ENCODE measurements at regions not wholly inside any gene's neighbourhood (a gene's known extent, or its start where the extent isn't known, plus 50 kb on each side); places are given as distances from the start of the nearest gene placed in this dataset.

GRCh38 chr17:63196772-63197335 is 230.8 kb downstream of the TANC2 start:
- no peaks in the 10 kb centered on the region for H3K4me1 ChIP-seq (ENCODE audit: control insufficient read depth in 2 of 2, insufficient read depth in 2 of 2, low read length in 2 of 2)
- no peak for DNase-seq
- ChIA-PET CTCF (no interaction called here), POLR2A (no interaction called here)
- Mint-ChIP-seq H3K36me3 (peaks cover 0 to 33% (median 20%) of the 10 kb centered on the region in 5 donors), H3K27me3 (peaks cover 0 to 2% (median 0%) of the 10 kb centered on the region in 5 donors), H3K4me3 (peak overlapping the region in 9 of 10 donors; percentile 14 to 69 (median 60)), H3K4me1 (peaks cover 0 to 13% (median 5%) of the 10 kb centered on the region in 7 donors), H3K9me3 (peaks cover 0 to 5% (median 0%) of the 10 kb centered on the region in 11 donors), H3K27ac (peak overlapping the region in 2 of 9 donors; percentile 41 to 68)
- no peak overlapping the region for H3K27ac ChIP-seq (ENCODE audit: low read depth, low read length)
- no peak for ATAC-seq
- no peaks in the 10 kb centered on the region for H3K27me3 ChIP-seq (ENCODE audit: control insufficient read depth in 2 of 2, insufficient read depth in 2 of 2, low read length in 2 of 2)
- peaks cover 0 to 7% (median 0%) of the 10 kb centered on the region in 3 experiments for H3K36me3 ChIP-seq (ENCODE audit: control insufficient read depth in 2 of 3, insufficient read depth in 3 of 3, low read length in 3 of 3)
- no peaks in the 10 kb centered on the region for H3K9me3 ChIP-seq (ENCODE audit: control insufficient read depth in 2 of 3, low read length in 3 of 3)
- H3K4me3 ChIP-seq (ENCODE audit: low read length) = no peak overlapping the region
- intact Hi-C loops (cut with micrococcal nuclease) = no loop called here

DNA sequence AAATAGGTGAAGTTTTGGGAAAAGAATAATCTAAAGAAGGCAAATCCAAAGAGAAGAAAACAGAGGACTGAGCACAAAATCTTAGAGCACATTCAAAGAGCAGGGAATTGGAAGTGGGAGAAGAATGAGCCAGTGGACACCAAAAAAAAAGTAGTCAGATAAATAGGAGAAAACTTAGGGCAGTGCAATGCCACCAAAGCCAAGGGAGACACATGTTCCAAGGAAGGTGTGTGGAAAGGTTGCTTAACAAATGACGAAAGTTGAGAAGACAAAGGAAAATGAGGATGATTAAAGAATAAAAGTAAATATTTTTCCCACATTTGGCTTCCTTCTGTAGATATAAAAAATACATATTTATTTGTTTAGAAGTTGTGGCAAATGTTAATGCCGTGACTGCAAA is 237.6 kb downstream of the TANC2 start:
- no peaks in the 10 kb centered on the region for H3K4me1 ChIP-seq (ENCODE audit: control insufficient read depth in 2 of 2, insufficient read depth in 2 of 2, low read length in 2 of 2)
- H3K9me3 ChIP-seq (ENCODE audit: control insufficient read depth in 2 of 3, low read length in 3 of 3) = peaks cover 0 to 4% (median 3%) of the 10 kb centered on the region in 3 experiments
- no peak for ATAC-seq
- Mint-ChIP-seq H3K9me3 (peaks cover 5 to 41% (median 20%) of the 10 kb centered on the region in 11 donors), H3K4me1 (no peaks in the 10 kb centered on the region), H3K4me3 (no peak overlapping the region), H3K27ac (no peak overlapping the region), H3K27me3 (peaks cover 0 to 2% (median 0%) of the 10 kb centered on the region in 5 donors), H3K36me3 (peaks cover 0 to 52% (median 43%) of the 10 kb centered on the region in 5 donors)
- intact Hi-C loops (cut with micrococcal nuclease) = no loop called here
- DNase-seq = no peak
- no peak overlapping the region for H3K27ac ChIP-seq (ENCODE audit: low read depth, low read length)
- CTCF ChIA-PET = no interaction called here
- POLR2A ChIA-PET = no interaction called here
- H3K36me3 ChIP-seq (ENCODE audit: control insufficient read depth in 2 of 3, insufficient read depth in 3 of 3, low read length in 3 of 3) = peaks cover 0 to 4% (median 0%) of the 10 kb centered on the region in 3 experiments
- no peaks in the 10 kb centered on the region for H3K27me3 ChIP-seq (ENCODE audit: control insufficient read depth in 2 of 2, insufficient read depth in 2 of 2, low read length in 2 of 2)
- no peak overlapping the region for H3K4me3 ChIP-seq (ENCODE audit: low read length)

GRCh38 chr17:63221939-63222338 is 224.2 kb downstream of the CYB561 start:
- peak; percentile 52 for ATAC-seq
- no peaks in the 10 kb centered on the region for H3K27me3 ChIP-seq (ENCODE audit: control insufficient read depth in 2 of 2, insufficient read depth in 2 of 2, low read length in 2 of 2)
- intact Hi-C loops (cut with micrococcal nuclease) = no loop called here
- H3K4me3 ChIP-seq (ENCODE audit: low read length) = no peak overlapping the region
- H3K9me3 ChIP-seq (ENCODE audit: control insufficient read depth in 2 of 3, low read length in 3 of 3) = no peaks in the 10 kb centered on the region
- H3K36me3 Mint-ChIP-seq = peaks cover 0 to 11% (median 7%) of the 10 kb centered on the region in 5 donors
- H3K9me3 Mint-ChIP-seq = peaks cover 0 to 7% (median 1%) of the 10 kb centered on the region in 11 donors
- H3K27me3 Mint-ChIP-seq = no peaks in the 10 kb centered on the region
- no peaks in the 10 kb centered on the region for H3K36me3 ChIP-seq (ENCODE audit: control insufficient read depth in 2 of 3, insufficient read depth in 3 of 3, low read length in 3 of 3)
- H3K4me1 ChIP-seq (ENCODE audit: control insufficient read depth in 2 of 2, insufficient read depth in 2 of 2, low read length in 2 of 2) = no peaks in the 10 kb centered on the region
- H3K27ac Mint-ChIP-seq = no peak overlapping the region
- peaks cover 0 to 1% (median 0%) of the 10 kb centered on the region in 7 donors for H3K4me1 Mint-ChIP-seq
- ChIA-PET CTCF (interaction anchor here (0.6 kb wide), 1 partner anchor 124 kb away, joined by 3 read pairs; no protein-coding TSS in a partner anchor), POLR2A (interaction anchor here (0.7 kb wide), 1 partner anchor 12 kb away, joined by 3 read pairs; no protein-coding TSS in a partner anchor)
- H3K4me3 Mint-ChIP-seq = no peak overlapping the region
- H3K27ac ChIP-seq (ENCODE audit: low read depth, low read length) = no peak overlapping the region
- no peak for DNase-seq

DNA sequence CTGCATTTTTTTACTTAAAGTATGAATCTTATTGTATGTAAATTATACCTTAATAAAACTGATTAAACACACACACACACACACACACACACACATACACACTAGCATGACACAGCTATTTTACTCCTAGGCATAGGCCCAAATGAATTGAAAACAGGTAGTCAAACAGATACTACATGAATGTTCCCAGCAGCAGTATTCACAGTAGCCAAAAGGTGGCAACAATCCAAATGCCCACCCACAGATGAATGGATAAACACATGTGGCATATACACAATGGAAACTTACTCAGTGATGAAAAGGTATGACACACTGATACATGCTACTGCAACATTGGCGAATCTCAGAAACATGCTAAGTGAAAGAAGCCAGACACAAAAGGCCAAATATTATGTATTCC is 223.5 kb downstream of the CYB561 start:
- intact Hi-C loops (cut with micrococcal nuclease) = no loop called here
- Mint-ChIP-seq H3K9me3 (peaks cover 0 to 7% (median 2%) of the 10 kb centered on the region in 11 donors), H3K4me1 (peaks cover 0 to 1% (median 0%) of the 10 kb centered on the region in 7 donors), H3K36me3 (peaks cover 0 to 14% (median 5%) of the 10 kb centered on the region in 5 donors), H3K27ac (no peak overlapping the region), H3K4me3 (no peak overlapping the region), H3K27me3 (no peaks in the 10 kb centered on the region)
- no peak overlapping the region for H3K4me3 ChIP-seq (ENCODE audit: low read length)
- no peak for DNase-seq
- no peak overlapping the region for H3K27ac ChIP-seq (ENCODE audit: low read depth, low read length)
- H3K4me1 ChIP-seq (ENCODE audit: control insufficient read depth in 2 of 2, insufficient read depth in 2 of 2, low read length in 2 of 2) = no peaks in the 10 kb centered on the region
- ChIA-PET CTCF (interaction anchor here (0.6 kb wide), 1 partner anchor 123 kb away, joined by 3 read pairs; no protein-coding TSS in a partner anchor), POLR2A (no interaction called here)
- ATAC-seq = no peak
- no peaks in the 10 kb centered on the region for H3K9me3 ChIP-seq (ENCODE audit: control insufficient read depth in 2 of 3, low read length in 3 of 3)
- H3K36me3 ChIP-seq (ENCODE audit: control insufficient read depth in 2 of 3, insufficient read depth in 3 of 3, low read length in 3 of 3) = no peaks in the 10 kb centered on the region
- H3K27me3 ChIP-seq (ENCODE audit: control insufficient read depth in 2 of 2, insufficient read depth in 2 of 2, low read length in 2 of 2) = no peaks in the 10 kb centered on the region

DNA sequence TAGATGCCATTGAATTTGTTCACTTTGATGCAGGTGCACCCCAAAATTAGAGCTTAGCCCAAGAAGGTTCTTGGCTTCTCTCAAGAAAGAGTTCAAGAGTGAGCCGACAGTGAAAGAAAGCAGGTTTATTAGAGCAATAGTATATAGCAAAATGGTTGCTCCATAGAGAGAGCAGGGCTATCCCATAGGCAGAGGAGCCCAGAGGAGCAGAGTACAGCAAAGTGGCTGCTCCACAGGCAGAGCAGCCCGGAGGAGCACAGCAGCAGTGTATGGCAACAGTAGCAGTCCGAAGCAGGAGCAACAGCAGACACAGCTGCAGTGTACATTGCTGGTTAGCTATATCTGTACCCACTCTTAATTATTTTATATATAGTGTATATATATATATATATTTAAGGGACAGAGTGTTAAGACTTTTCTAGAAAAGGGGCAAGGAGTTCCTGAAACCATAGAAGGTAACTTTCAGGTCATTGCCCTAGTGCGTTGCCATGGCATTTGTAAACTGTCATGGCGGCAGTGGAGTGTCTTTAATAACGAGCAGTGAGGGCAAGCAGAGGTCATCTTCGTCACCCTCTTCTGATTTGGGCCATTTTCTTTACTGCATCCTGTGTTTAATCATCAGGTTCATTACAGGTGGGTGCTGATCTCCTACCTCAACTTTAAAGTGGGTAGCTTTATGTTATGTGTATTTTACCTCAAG is 222.7 kb downstream of the CYB561 start:
- no peak overlapping the region for H3K4me3 ChIP-seq (ENCODE audit: low read length)
- H3K27me3 ChIP-seq (ENCODE audit: control insufficient read depth in 2 of 2, insufficient read depth in 2 of 2, low read length in 2 of 2) = no peaks in the 10 kb centered on the region
- H3K36me3 ChIP-seq (ENCODE audit: control insufficient read depth in 2 of 3, insufficient read depth in 3 of 3, low read length in 3 of 3) = no peaks in the 10 kb centered on the region
- no peak for DNase-seq
- H3K9me3 ChIP-seq (ENCODE audit: control insufficient read depth in 2 of 3, low read length in 3 of 3) = no peaks in the 10 kb centered on the region
- no peaks in the 10 kb centered on the region for H3K4me1 ChIP-seq (ENCODE audit: control insufficient read depth in 2 of 2, insufficient read depth in 2 of 2, low read length in 2 of 2)
- Mint-ChIP-seq H3K4me3 (no peak overlapping the region), H3K9me3 (peaks cover 0 to 10% (median 2%) of the 10 kb centered on the region in 11 donors), H3K27ac (peak overlapping the region in 1 of 9 donors; percentile 60), H3K36me3 (peaks cover 0 to 16% (median 8%) of the 10 kb centered on the region in 5 donors), H3K27me3 (no peaks in the 10 kb centered on the region), H3K4me1 (peaks cover 0 to 1% (median 0%) of the 10 kb centered on the region in 7 donors)
- ChIA-PET CTCF (no interaction called here), POLR2A (no interaction called here)
- no peak overlapping the region for H3K27ac ChIP-seq (ENCODE audit: low read depth, low read length)
- intact Hi-C loops (cut with micrococcal nuclease) = no loop called here
- no peak for ATAC-seq

GRCh38 chr17:63224644-63225043 is 221.5 kb downstream of the CYB561 start:
- DNase-seq (no peak), ATAC-seq (no peak)
- Mint-ChIP-seq H3K27me3 (no peaks in the 10 kb centered on the region), H3K4me3 (no peak overlapping the region), H3K36me3 (peaks cover 0 to 25% (median 11%) of the 10 kb centered on the region in 5 donors), H3K27ac (no peak overlapping the region), H3K4me1 (peaks cover 0 to 1% (median 0%) of the 10 kb centered on the region in 7 donors), H3K9me3 (peaks cover 0 to 18% (median 2%) of the 10 kb centered on the region in 11 donors)
- Histone ChIP-seq H3K36me3 (ENCODE audit: control insufficient read depth in 2 of 3, insufficient read depth in 3 of 3, low read length in 3 of 3) (no peaks in the 10 kb centered on the region), H3K9me3 (ENCODE audit: control insufficient read depth in 2 of 3, low read length in 3 of 3) (no peaks in the 10 kb centered on the region), H3K27ac (ENCODE audit: low read depth, low read length) (no peak overlapping the region), H3K4me1 (ENCODE audit: control insufficient read depth in 2 of 2, insufficient read depth in 2 of 2, low read length in 2 of 2) (no peaks in the 10 kb centered on the region), H3K4me3 (ENCODE audit: low read length) (no peak overlapping the region), H3K27me3 (ENCODE audit: control insufficient read depth in 2 of 2, insufficient read depth in 2 of 2, low read length in 2 of 2) (no peaks in the 10 kb centered on the region)
- POLR2A ChIA-PET = no interaction called here
- CTCF ChIA-PET = no interaction called here
- intact Hi-C loops (cut with micrococcal nuclease) = no loop called here
